ENCODE measurements at regions not wholly inside any gene's neighbourhood (a gene's known extent, or its start where the extent isn't known, plus 50 kb on each side); places are given as distances from the start of the nearest gene placed in this dataset.

DNA sequence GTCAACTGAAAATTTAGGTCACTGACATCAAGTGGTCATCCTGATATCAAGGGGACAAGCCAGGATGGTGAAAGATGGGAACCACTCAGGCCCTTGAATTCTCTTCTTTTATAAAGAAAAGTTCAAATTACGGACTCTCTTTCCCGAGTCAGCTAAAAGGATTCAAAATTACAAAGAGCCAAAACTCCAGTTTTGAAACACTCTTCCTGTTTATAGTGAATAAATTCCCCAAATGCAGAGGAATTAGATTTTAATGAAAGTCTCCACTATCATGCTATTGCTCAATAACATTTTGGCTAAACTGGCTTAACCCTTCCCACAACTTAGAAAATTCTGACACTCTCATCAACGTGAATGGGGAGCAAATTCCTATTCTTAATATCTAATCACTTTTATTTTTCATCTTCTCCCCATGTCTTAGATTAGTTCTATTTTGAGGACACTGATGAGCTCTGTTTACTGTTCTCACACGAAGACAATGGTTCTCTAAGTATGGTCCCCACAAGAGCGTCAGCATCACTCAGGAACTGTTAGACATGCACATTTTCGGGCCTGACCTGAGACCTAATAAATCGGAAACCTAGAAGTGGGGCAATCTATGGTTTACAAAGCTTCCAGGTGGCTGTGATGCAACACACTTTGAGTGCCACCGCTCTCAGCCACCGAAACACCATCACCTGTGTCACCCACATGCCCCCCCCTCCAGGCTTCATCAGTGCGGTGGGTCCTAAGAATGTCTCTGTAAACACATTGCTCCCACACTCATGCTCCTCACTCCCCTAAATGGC lies 64.4 kb upstream of the TIAM1 start:
- TF ChIP-seq TOX (CRISPR knock-in tag; IDR thresholded peaks at IDR 0.05; ENCODE audit: borderline replicate concordance) (no peak), TSHZ2 (CRISPR knock-in tag; IDR thresholded peaks at IDR 0.05) (no peak), BACH2 (CRISPR knock-in tag; IDR thresholded peaks at IDR 0.05; ENCODE audit: borderline replicate concordance) (no peak)
- ATAC-seq = no peak

DNA sequence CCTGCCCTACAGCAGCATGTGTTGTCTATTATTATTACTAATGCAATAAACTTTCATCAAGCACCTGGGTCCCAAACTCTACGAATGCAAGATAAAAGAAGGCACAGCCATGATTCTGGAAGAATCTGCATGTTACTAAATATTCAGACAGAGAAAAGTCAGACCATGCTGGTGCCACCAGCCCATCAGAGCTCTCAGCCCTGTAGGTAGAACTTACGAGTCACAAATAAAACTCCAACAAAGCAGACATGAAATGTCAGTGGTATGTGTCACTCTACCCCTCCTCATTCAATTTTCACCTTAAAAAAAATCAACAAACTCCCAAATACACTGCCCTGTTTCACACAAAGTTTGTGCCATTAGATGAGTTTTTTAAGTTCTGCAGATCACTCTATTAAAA lies 62.4 kb upstream of the TIAM1 start:
- no peak for ATAC-seq
- TF ChIP-seq ZNF8 (CRISPR knock-in tag; IDR thresholded peaks at IDR 0.05) (no peak), ZFP30 (CRISPR knock-in tag; IDR thresholded peaks at IDR 0.05) (no peak), TOX (CRISPR knock-in tag; IDR thresholded peaks at IDR 0.05; ENCODE audit: borderline replicate concordance) (no peak), TSHZ2 (CRISPR knock-in tag; IDR thresholded peaks at IDR 0.05) (no peak), CSRNP3 (CRISPR knock-in tag; IDR thresholded peaks at IDR 0.05) (no peak), ARNTL (CRISPR knock-in tag; IDR thresholded peaks at IDR 0.05; ENCODE audit: borderline replicate concordance, low read depth) (no peak), ISL1 (CRISPR knock-in tag; IDR thresholded peaks at IDR 0.05) (no peak), POU6F1 (CRISPR knock-in tag; IDR thresholded peaks at IDR 0.05; ENCODE audit: borderline replicate concordance, low read depth) (no peak), ZFP3 (CRISPR knock-in tag; IDR thresholded peaks at IDR 0.05) (no peak), GLIS3 (CRISPR knock-in tag; IDR thresholded peaks at IDR 0.05) (no peak), ESRRG (CRISPR knock-in tag; IDR thresholded peaks at IDR 0.05) (no peak), SNAI2 (CRISPR knock-in tag; IDR thresholded peaks at IDR 0.05) (no peak), OSR1 (CRISPR knock-in tag; IDR thresholded peaks at IDR 0.05) (no peak), CSDC2 (CRISPR knock-in tag; IDR thresholded peaks at IDR 0.05) (no peak), ZC3H10 (CRISPR knock-in tag; IDR thresholded peaks at IDR 0.05) (no peak), ZNF70 (CRISPR knock-in tag; IDR thresholded peaks at IDR 0.05) (no peak), ZNF565 (CRISPR knock-in tag; conservative IDR thresholded peaks at IDR 0.05; ENCODE audit: low read depth) (no peak)
- TF ChIP-seq, protein P1, sequence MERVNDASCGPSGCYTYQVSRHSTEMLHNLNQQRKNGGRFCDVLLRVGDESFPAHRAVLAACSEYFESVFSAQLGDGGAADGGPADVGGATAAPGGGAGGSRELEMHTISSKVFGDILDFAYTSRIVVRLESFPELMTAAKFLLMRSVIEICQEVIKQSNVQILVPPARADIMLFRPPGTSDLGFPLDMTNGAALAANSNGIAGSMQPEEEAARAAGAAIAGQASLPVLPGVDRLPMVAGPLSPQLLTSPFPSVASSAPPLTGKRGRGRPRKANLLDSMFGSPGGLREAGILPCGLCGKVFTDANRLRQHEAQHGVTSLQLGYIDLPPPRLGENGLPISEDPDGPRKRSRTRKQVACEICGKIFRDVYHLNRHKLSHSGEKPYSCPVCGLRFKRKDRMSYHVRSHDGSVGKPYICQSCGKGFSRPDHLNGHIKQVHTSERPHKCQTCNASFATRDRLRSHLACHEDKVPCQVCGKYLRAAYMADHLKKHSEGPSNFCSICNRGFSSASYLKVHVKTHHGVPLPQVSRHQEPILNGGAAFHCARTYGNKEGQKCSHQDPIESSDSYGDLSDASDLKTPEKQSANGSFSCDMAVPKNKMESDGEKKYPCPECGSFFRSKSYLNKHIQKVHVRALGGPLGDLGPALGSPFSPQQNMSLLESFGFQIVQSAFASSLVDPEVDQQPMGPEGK (CRISPR knock-in tag; IDR thresholded peaks at IDR 0.05; ENCODE audit: borderline replicate concordance) = no peak
- TF ChIP-seq, protein P2, sequence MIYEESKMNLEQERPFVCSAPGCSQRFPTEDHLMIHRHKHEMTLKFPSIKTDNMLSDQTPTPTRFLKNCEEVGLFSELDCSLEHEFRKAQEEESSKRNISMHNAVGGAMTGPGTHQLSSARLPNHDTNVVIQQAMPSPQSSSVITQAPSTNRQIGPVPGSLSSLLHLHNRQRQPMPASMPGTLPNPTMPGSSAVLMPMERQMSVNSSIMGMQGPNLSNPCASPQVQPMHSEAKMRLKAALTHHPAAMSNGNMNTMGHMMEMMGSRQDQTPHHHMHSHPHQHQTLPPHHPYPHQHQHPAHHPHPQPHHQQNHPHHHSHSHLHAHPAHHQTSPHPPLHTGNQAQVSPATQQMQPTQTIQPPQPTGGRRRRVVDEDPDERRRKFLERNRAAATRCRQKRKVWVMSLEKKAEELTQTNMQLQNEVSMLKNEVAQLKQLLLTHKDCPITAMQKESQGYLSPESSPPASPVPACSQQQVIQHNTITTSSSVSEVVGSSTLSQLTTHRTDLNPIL (CRISPR knock-in tag; IDR thresholded peaks at IDR 0.05; ENCODE audit: low read depth) = no peak

All from SK-N-SH treated with all-trans-retinoic acid at 6 μM for 48 hours (cell line).